Activated naive CD8-positive, alpha-beta T cell treated with anti-CD3 and anti-CD28 coated beads, Interleukin-2, amount 10 ng/mL, durations not matched to agents 7 days and 5 days (primary cell): ENCODE measurements at regions not wholly inside any gene's neighbourhood (a gene's known extent, or its start where the extent isn't known, plus 50 kb on each side); places are given as distances from the start of the nearest gene placed in this dataset.

ENCODE experiments used
- ATAC-seq: fragments of 150-1000 bp; cut with Tn5 transposase; one replicate; pipeline ENCODE4 v1.10.0; 2021; ENCODE audit warnings: low read depth, moderate library complexity
- POLR2A ChIA-PET: fragments of 350-600 bp; sonication (Branson Sonifier 250); formaldehyde crosslinking; loops from one replicate; lab custom pipeline; 2021; ENCODE audit warnings: antibody characterized with exemption; lab: Charles Lee
- DNase-seq: peaks from one replicate; pipeline ENCODE4 v3.0.0; 2021
- H3K27ac Mint-ChIP-seq: one replicate; pipeline ENCODE4 v1.8.0; 2022; ENCODE audit warnings: mild to moderate bottlenecking, mixed read lengths
- H3K27me3 Mint-ChIP-seq: one replicate; pipeline ENCODE4 v1.8.0; 2022; ENCODE audit warnings: mild to moderate bottlenecking, moderate library complexity, mixed read lengths
- H3K36me3 Mint-ChIP-seq: one replicate; pipeline ENCODE4 v1.8.0; 2021; ENCODE audit warnings: mild to moderate bottlenecking, mixed read lengths
- H3K4me1 Mint-ChIP-seq: one replicate; pipeline ENCODE4 v1.8.0; 2021; ENCODE audit warnings: mixed read lengths
- H3K4me3 Mint-ChIP-seq: one replicate; pipeline ENCODE4 v1.8.0; 2022; ENCODE audit warnings: mild to moderate bottlenecking, moderate library complexity, mixed read lengths
- H3K9me3 Mint-ChIP-seq: one replicate; pipeline ENCODE4 v1.8.0; 2021; ENCODE audit warnings: mixed read lengths

- H3K27ac Mint-ChIP-seq, result no peak overlapping the region
- DNase-seq (no peak), ATAC-seq (no peak)
- H3K4me1 Mint-ChIP-seq, result no peaks in the 10 kb centered on the region
- no peaks in the 10 kb centered on the region for H3K27me3 Mint-ChIP-seq
- no peaks in the 10 kb centered on the region for H3K36me3 Mint-ChIP-seq
- POLR2A ChIA-PET, result no interaction called here
- H3K9me3 Mint-ChIP-seq, result no peaks in the 10 kb centered on the region
- no peak overlapping the region for H3K4me3 Mint-ChIP-seq
Measured at GRCh38 chr18:41371156-41372045, 583.6 kb upstream of the PIK3C3 start.

DNA sequence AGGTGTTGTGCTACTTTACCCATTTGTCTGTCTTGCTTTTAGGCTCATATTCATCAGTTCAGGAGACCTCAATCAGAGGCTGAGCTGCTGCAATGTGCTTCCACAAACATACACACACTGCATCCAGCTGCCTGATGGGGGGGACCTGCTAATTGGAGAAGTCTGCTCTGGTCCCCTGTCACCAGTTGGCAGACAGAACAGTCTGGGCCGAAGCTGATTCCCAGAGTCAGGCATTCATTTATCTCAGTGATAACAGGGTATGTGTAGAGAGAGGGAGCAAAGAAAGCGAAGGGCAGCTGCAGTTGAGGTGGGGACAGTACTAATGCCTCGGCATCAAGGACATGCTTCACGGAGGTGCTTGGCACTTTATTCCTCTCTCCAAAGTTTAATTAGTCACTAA lies 584.3 kb upstream of the PIK3C3 start:
- H3K36me3 Mint-ChIP-seq, result no peaks in the 10 kb centered on the region
- H3K9me3 Mint-ChIP-seq, result no peaks in the 10 kb centered on the region
- no peak for DNase-seq
- POLR2A ChIA-PET, result no interaction called here
- H3K4me1 Mint-ChIP-seq, result no peaks in the 10 kb centered on the region
- H3K27me3 Mint-ChIP-seq, result no peaks in the 10 kb centered on the region
- H3K4me3 Mint-ChIP-seq, result no peak overlapping the region
- no peak for ATAC-seq
- H3K27ac Mint-ChIP-seq, result no peak overlapping the region

- DNase-seq, result no peak
- Mint-ChIP-seq H3K4me1 (no peaks in the 10 kb centered on the region), H3K27me3 (no peaks in the 10 kb centered on the region), H3K9me3 (peaks cover 10% of the 10 kb centered on the region), H3K4me3 (no peak overlapping the region), H3K36me3 (no peaks in the 10 kb centered on the region), H3K27ac (no peak overlapping the region)
- ATAC-seq, result no peak
- POLR2A ChIA-PET, result no interaction called here
Measured at GRCh38 chr18:41357708-41358107, 597.3 kb upstream of the PIK3C3 start.

DNA sequence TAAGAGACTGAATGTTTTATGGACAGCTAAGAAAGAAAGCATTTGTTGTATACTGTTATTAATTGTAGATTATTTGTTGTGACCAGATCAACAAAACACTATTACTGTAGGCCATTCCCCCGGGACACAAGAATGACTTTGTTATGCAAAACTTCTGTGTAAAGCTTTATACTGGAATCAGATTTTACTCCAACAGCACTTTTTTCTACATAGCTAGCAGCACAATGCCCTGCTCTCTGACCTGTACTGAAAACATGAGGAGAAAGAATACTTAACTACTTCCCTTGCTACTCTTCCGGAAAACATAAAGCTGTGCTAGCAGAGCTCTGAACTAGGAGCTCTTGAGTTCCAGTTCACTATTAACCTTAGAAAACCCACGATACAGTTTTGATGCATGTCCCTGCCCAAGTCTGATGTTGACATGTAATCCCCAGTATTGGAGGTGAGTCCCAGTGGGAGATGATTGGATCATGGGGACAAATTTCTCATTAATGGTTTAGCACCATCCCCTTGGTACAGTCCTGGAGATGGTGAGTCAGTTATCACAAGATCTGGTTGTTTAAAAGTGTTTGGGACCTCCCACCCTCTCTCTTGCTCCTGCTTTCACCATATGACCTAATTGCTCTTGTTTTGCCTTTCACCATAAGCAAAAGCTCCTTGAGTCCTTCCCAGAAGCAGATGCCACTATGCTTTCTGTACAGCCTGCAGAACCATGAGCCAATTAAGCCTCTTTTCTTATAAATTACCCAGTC lies 601.1 kb upstream of the PIK3C3 start:
- Mint-ChIP-seq H3K4me1 (no peaks in the 10 kb centered on the region), H3K9me3 (peaks cover 5% of the 10 kb centered on the region), H3K27me3 (no peaks in the 10 kb centered on the region), H3K36me3 (no peaks in the 10 kb centered on the region), H3K4me3 (no peak overlapping the region), H3K27ac (no peak overlapping the region)
- no peak for DNase-seq
- POLR2A ChIA-PET, result no interaction called here
- no peak for ATAC-seq

DNA sequence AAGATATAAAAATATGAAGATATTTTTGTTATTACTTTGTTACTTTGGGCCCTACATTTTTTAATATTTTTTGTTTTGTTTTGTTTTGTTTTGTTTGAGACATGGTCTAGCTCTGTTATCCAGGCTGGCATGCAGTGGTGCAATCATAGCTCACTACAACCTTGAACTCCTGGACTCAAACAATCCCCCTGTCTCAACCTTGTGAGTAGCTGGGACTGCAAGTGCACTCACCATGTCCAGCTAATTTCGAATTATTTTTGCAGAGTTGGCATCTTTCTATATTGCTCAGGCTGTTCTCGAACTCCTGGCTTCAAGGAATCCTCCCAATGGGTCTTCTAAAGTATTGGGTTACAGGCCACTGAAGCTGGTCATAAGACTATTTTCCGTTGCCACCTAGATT lies 603.6 kb upstream of the PIK3C3 start:
- Mint-ChIP-seq H3K27ac (no peak overlapping the region), H3K36me3 (no peaks in the 10 kb centered on the region), H3K9me3 (peaks cover 2% of the 10 kb centered on the region), H3K27me3 (no peaks in the 10 kb centered on the region), H3K4me1 (no peaks in the 10 kb centered on the region), H3K4me3 (no peak overlapping the region)
- ATAC-seq (no peak), DNase-seq (no peak)
- POLR2A ChIA-PET, result no interaction called here

- Mint-ChIP-seq H3K9me3 (peaks cover 4% of the 10 kb centered on the region), H3K27ac (no peak overlapping the region), H3K36me3 (no peaks in the 10 kb centered on the region), H3K4me3 (no peak overlapping the region), H3K4me1 (no peaks in the 10 kb centered on the region), H3K27me3 (no peaks in the 10 kb centered on the region)
- ATAC-seq, result no peak
- POLR2A ChIA-PET, result no interaction called here
- DNase-seq, result no peak
Measured at GRCh38 chr18:41347057-41347456, 608.0 kb upstream of the PIK3C3 start.

DNA sequence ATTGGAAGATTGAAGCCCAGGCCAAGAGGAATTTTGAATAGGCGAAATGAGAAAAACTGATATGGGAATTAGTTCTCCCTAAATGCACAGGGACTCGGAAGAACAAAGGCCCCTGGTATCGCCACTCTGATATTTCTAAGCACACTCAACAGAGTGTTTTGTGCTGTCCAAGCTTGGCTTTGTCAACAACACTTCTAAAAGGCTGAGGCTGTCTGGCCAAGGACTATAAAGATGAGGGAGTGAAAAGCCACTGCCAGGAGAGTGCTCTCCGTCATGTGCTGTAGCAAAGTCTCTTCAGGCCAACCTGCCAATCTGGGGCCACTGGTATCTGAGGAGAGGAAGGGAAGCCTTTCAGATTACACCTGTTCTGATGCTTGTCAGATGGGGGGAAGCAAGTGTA lies 611.2 kb upstream of the PIK3C3 start:
- no peaks in the 10 kb centered on the region for H3K27me3 Mint-ChIP-seq
- ATAC-seq, result no peak
- H3K27ac Mint-ChIP-seq, result no peak overlapping the region
- POLR2A ChIA-PET, result no interaction called here
- DNase-seq, result no peak
- H3K9me3 Mint-ChIP-seq, result peaks cover 4% of the 10 kb centered on the region
- H3K4me3 Mint-ChIP-seq, result no peak overlapping the region
- H3K36me3 Mint-ChIP-seq, result no peaks in the 10 kb centered on the region
- no peaks in the 10 kb centered on the region for H3K4me1 Mint-ChIP-seq

- DNase-seq (no peak), ATAC-seq (no peak)
- Mint-ChIP-seq H3K9me3 (peaks cover 3% of the 10 kb centered on the region), H3K27me3 (no peaks in the 10 kb centered on the region), H3K4me1 (no peaks in the 10 kb centered on the region), H3K36me3 (no peaks in the 10 kb centered on the region), H3K27ac (no peak overlapping the region), H3K4me3 (no peak overlapping the region)
- POLR2A ChIA-PET, result no interaction called here
Measured at GRCh38 chr18:41338341-41338740, 616.7 kb upstream of the PIK3C3 start.

- Mint-ChIP-seq H3K4me3 (no peak overlapping the region), H3K9me3 (peaks cover 5% of the 10 kb centered on the region), H3K4me1 (no peaks in the 10 kb centered on the region), H3K27ac (no peak overlapping the region), H3K27me3 (no peaks in the 10 kb centered on the region), H3K36me3 (no peaks in the 10 kb centered on the region)
- DNase-seq, result no peak
- no peak for ATAC-seq
- POLR2A ChIA-PET, result no interaction called here
Measured at GRCh38 chr18:41331661-41332060, 623.4 kb upstream of the PIK3C3 start.

DNA sequence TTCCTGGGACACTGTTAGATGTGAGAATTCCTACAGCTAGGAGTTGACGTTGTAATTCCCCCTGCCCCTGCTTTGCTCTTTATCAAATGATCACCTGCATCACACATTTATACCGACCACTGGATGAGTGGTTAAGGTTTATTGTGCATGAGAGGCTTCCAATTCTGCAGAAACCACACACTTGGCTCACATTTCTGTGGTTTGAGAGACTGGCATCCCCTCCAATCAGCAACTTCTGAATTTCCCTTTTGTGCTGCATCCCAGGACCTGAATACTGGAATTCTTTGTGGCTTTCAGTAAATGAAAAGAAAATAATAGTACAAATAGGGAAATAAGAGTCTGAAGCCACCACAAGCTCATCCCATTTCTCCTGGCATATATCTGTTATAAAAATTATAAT lies 628.7 kb upstream of the PIK3C3 start:
- POLR2A ChIA-PET, result no interaction called here
- Mint-ChIP-seq H3K27me3 (no peaks in the 10 kb centered on the region), H3K27ac (no peak overlapping the region), H3K4me3 (no peak overlapping the region), H3K4me1 (no peaks in the 10 kb centered on the region), H3K36me3 (no peaks in the 10 kb centered on the region), H3K9me3 (peaks cover 5% of the 10 kb centered on the region)
- no peak for ATAC-seq
- DNase-seq, result no peak

DNA sequence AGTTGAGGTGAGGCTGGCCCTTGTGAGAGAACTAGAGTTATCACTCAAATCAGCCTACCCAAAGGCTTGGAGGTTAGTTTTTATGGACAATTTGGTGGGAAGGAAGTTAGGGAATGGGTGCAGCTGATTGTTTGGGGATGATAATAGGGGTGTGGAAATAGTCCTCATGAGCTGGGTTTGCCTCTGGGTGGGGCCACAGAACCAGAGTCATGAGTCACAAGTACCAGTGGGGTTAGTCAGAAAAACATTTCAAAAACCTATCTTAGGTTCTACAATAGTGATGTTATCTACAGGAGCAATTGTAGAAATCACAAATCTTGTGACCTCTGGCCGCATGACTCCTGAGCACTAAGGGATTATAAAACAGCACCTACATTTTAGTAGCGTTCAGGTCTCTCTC lies 630.1 kb upstream of the PIK3C3 start:
- ATAC-seq (no peak), DNase-seq (no peak)
- Mint-ChIP-seq H3K27me3 (no peaks in the 10 kb centered on the region), H3K9me3 (peaks cover 7% of the 10 kb centered on the region), H3K27ac (no peak overlapping the region), H3K4me1 (no peaks in the 10 kb centered on the region), H3K36me3 (no peaks in the 10 kb centered on the region), H3K4me3 (no peak overlapping the region)
- POLR2A ChIA-PET, result no interaction called here

DNA sequence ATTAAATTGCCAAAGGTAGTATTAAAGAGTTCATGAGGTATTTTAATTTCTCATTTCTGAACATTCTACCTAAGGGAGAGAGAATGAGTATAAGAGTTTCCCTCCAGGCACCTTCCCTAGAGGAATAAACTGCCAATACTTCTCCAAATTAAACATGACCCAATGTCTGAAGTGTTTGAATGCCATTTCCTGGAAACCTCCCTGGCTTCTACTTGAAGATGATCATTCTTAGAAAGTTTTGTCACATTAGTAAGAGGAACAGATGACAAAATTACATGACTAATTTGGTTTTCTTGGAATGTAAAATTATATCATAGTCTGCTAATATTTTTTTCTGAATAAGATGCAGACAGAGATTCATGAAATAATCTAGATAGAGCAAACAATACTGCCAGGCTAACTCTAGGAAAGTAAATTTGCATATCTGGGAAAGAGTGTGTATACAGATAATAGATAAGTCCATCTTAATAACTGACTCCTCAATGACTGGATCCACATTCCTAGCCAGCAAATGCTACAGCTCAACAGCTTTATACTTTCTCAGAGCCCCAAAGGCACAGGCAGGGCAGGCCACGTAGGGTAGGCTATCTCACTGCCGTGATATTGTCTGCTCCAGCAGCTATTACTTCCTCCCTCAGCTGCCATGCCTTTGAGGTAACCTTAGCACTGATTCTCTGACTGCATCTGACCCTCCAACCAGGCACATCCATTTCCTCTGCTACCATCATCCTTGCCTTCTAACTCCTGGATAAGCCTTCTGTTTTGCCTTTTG lies 630.8 kb upstream of the PIK3C3 start:
- Mint-ChIP-seq H3K9me3 (peaks cover 6% of the 10 kb centered on the region), H3K27ac (no peak overlapping the region), H3K27me3 (no peaks in the 10 kb centered on the region), H3K36me3 (no peaks in the 10 kb centered on the region), H3K4me3 (no peak overlapping the region), H3K4me1 (no peaks in the 10 kb centered on the region)
- POLR2A ChIA-PET, result no interaction called here
- ATAC-seq (no peak), DNase-seq (no peak)

- no peak for ATAC-seq
- H3K27me3 Mint-ChIP-seq, result no peaks in the 10 kb centered on the region
- no peaks in the 10 kb centered on the region for H3K4me1 Mint-ChIP-seq
- POLR2A ChIA-PET, result no interaction called here
- H3K9me3 Mint-ChIP-seq, result peaks cover 5% of the 10 kb centered on the region
- no peak for DNase-seq
- H3K36me3 Mint-ChIP-seq, result no peaks in the 10 kb centered on the region
- H3K27ac Mint-ChIP-seq, result no peak overlapping the region
- H3K4me3 Mint-ChIP-seq, result no peak overlapping the region
Measured at GRCh38 chr18:41323044-41323443, 632.0 kb upstream of the PIK3C3 start.
